HCT116 (cell line): ENCODE measurements at regions not wholly inside any gene's neighbourhood (a gene's known extent, or its start where the extent isn't known, plus 50 kb on each side); places are given as distances from the start of the nearest gene placed in this dataset.

Experiments used
- ATAC-seq: fragments of 200-7000 bp; cut with Tn5 transposase; 2 replicates; pipeline ENCODE4 v1.9.1; 2020; ENCODE audit warnings: mild to moderate bottlenecking, moderate library complexity
- BruUV-seq: library from RNA; stranded (reverse); fragments of 400-500 nt; replicated peaks from 2 replicates; lab custom pipeline; 2021; lab: Mats Ljungman, UMichigan
- CTCF ChIA-PET: fragments of 300-600 bp; sonication (Branson Sonifier 250); formaldehyde crosslinking; loops from one replicate; lab custom pipeline; 2021; ENCODE audit warnings: antibody characterized with exemption; lab: Charles Lee
- POLR2A ChIA-PET: fragments of 300-600, 350-600 bp; sonication (Branson Sonifier 250); formaldehyde crosslinking; loops from one replicate; lab custom pipeline; 2021; ENCODE audit warnings: antibody characterized with exemption; lab: Charles Lee
- RAD21 ChIA-PET, 2 experiments: fragments of 300-600 bp; sonication (Branson Sonifier 250); formaldehyde crosslinking; loops; one replicate each; lab custom pipeline; 2023; ENCODE audit warnings: low total read pairs in 2 of 2; ENCODE audit not compliant: uncharacterized antibody in 2 of 2, unreplicated experiment in 2 of 2, low non-redundant PET in 1 of 2; lab: Charles Lee
- DNase-seq: peaks from one replicate; pipeline ENCODE4 v3.0.0-alpha.2; 2010; ENCODE audit warnings: low read depth, low spot score
- H2AFZ ChIP-seq: fragments of 200-600 bp; shearing (Covaris generic), sonication (generic); 2 replicates; pipeline ENCODE4 v1.6.1; 2017; ENCODE audit warnings: low read depth, mixed run types, mixed read lengths, antibody characterized with exemption, low read length; ENCODE audit not compliant: poor library complexity, severe bottlenecking
- H3K27ac ChIP-seq: 2 replicates; pipeline ENCODE4 v1.5.1; 2012; ENCODE audit warnings: low read depth, low read length
- H3K27me3 ChIP-seq: fragments of 200-600 bp; sonication (generic); 2 replicates; pipeline ENCODE4 v1.6.1; 2016; ENCODE audit warnings: mixed run types, low read length, mixed read lengths; ENCODE audit not compliant: insufficient read depth
- H3K36me3 ChIP-seq, 2 experiments: fragments of 200-500 bp in 1 of 2; fragments of 200-600 bp in 1 of 2; sonication (Bioruptor generic) in 1 of 2; sonication (generic) in 1 of 2; 2 replicates each; pipeline versions ENCODE4 v1.5.1 to v1.6.1; 2014 to 2016; ENCODE audit warnings: low read length in 2 of 2, inconsistent platforms in 1 of 2, mixed read lengths in 1 of 2, mixed run types in 1 of 2; ENCODE audit not compliant: insufficient read depth in 2 of 2, control insufficient read depth in 1 of 2
- H3K4me1 ChIP-seq, 2 experiments: fragments of 200-600 bp in 1 of 2; sonication (generic) in 1 of 2; 2 replicates each; pipeline versions ENCODE4 v1.5.1 to v1.6.1; 2012 to 2017; ENCODE audit warnings: low read length in 2 of 2, inconsistent platforms in 1 of 2, mild to moderate bottlenecking in 1 of 2, mixed read lengths in 1 of 2, mixed run types in 1 of 2, moderate library complexity in 1 of 2; ENCODE audit not compliant: insufficient read depth in 2 of 2, control insufficient read depth in 1 of 2
- H3K4me2 ChIP-seq: fragments of 200-600 bp; sonication (generic); 2 replicates; pipeline ENCODE4 v1.6.1; 2017; ENCODE audit warnings: mixed run types, low read length, mixed read lengths
- H3K4me3 ChIP-seq, 2 experiments: fragments of 200-600 bp in 1 of 2; sonication (generic) in 1 of 2; replicated peaks in 1 of 2; 2 replicates each; pipeline ENCODE4 v1.5.1; 2011 to 2016; ENCODE audit warnings: low read length in 2 of 2, control low read depth in 1 of 2, low read depth in 1 of 2, mild to moderate bottlenecking in 1 of 2, mixed read lengths in 1 of 2, mixed run types in 1 of 2
- H3K79me2 ChIP-seq: fragments of 200-600 bp; sonication (generic); 2 replicates; pipeline ENCODE4 v1.6.1; 2017; ENCODE audit warnings: mild to moderate bottlenecking, mixed run types, low read length, moderate library complexity, mixed read lengths; ENCODE audit not compliant: insufficient read depth
- H3K9ac ChIP-seq: fragments of 200-600 bp; sonication (generic); 2 replicates; pipeline ENCODE4 v1.6.1; 2016; ENCODE audit warnings: low read length, mixed read lengths
- H3K9me2 ChIP-seq: fragments of 200-600 bp; sonication (generic), shearing (Covaris generic); 2 replicates; pipeline ENCODE4 v1.6.1; 2017; ENCODE audit warnings: mixed run types, mild to moderate bottlenecking, moderate library complexity; ENCODE audit not compliant: insufficient read depth
- H3K9me3 ChIP-seq, 2 experiments: fragments of 200-500 bp in 1 of 2; fragments of 200-600 bp in 1 of 2; sonication (Bioruptor generic) in 1 of 2; sonication (generic) in 1 of 2; 2 replicates each; pipeline ENCODE4 v1.6.1; 2014 to 2017; ENCODE audit warnings: low read length in 2 of 2, mixed read lengths in 2 of 2, inconsistent platforms in 1 of 2, low read depth in 1 of 2, mild to moderate bottlenecking in 1 of 2, mixed run types in 1 of 2, moderate library complexity in 1 of 2; ENCODE audit not compliant: control insufficient read depth in 1 of 2, insufficient read depth in 1 of 2
- H4K20me1 ChIP-seq: fragments of 200-600 bp; sonication (generic), shearing (Covaris generic); 2 replicates; pipeline ENCODE4 v1.6.1; 2017; ENCODE audit warnings: mixed run types, mild to moderate bottlenecking, moderate library complexity; ENCODE audit not compliant: insufficient read depth
- CBX3 ChIP-seq: IDR thresholded peaks from 2 replicates; pipeline ENCODE4 v1.6.1; 2012; ENCODE audit warnings: low read depth
- CEBPB ChIP-seq: IDR thresholded peaks from 2 replicates; pipeline ENCODE4 v1.6.1; 2012; ENCODE audit warnings: low read depth
- EGR1 ChIP-seq: IDR thresholded peaks from 2 replicates; pipeline ENCODE4 v1.6.1; 2012; ENCODE audit warnings: low read depth
- EZH2 ChIP-seq: fragments of 200-600 bp; sonication (generic); IDR thresholded peaks from 2 replicates; pipeline ENCODE4 v1.6.1; 2017; ENCODE audit warnings: antibody characterized with exemption, mixed run types
- FOSL1 ChIP-seq: IDR thresholded peaks from 2 replicates; pipeline ENCODE4 v1.6.1; 2012; ENCODE audit warnings: low read depth
- JUND ChIP-seq: IDR thresholded peaks from 2 replicates; pipeline ENCODE4 v1.6.1; 2012
- POLR2A ChIP-seq: IDR thresholded peaks from 2 replicates; pipeline ENCODE4 v1.7.0; 2011; ENCODE audit warnings: borderline replicate concordance; ENCODE audit not compliant: insufficient read depth, insufficient read length; ENCODE audit errors: extremely low read depth
- RAD21 ChIP-seq: IDR thresholded peaks from 2 replicates; pipeline ENCODE4 v1.6.1; 2012; ENCODE audit warnings: low read depth, mild to moderate bottlenecking
- REST ChIP-seq: IDR thresholded peaks from 2 replicates; pipeline ENCODE4 v1.6.1; 2012; ENCODE audit warnings: low read depth
- SP1 ChIP-seq: IDR thresholded peaks from 2 replicates; pipeline ENCODE4 v1.6.1; 2012; ENCODE audit warnings: low read depth
- YY1 ChIP-seq: IDR thresholded peaks from 2 replicates; pipeline ENCODE4 v1.6.1; 2011; ENCODE audit warnings: low read length, low read depth, moderate library complexity, mild to moderate bottlenecking; ENCODE audit not compliant: insufficient replicate concordance; ENCODE audit errors: extremely low read depth
- ZBTB33 ChIP-seq: IDR thresholded peaks from 2 replicates; pipeline ENCODE4 v1.6.1; 2011; ENCODE audit warnings: mild to moderate bottlenecking, low read length, moderate library complexity; ENCODE audit not compliant: insufficient replicate concordance; ENCODE audit errors: extremely low read depth
- ZFX ChIP-seq: fragments of 450-650 bp; IDR thresholded peaks from 2 replicates; pipeline ENCODE4 v1.6.1; 2017
- ZNF274 ChIP-seq: fragments of 200-500 bp; sonication (Bioruptor generic); IDR thresholded peaks from 2 replicates; pipeline ENCODE4 v1.6.1; 2014; ENCODE audit warnings: mild to moderate bottlenecking, low read depth, low read length, inconsistent platforms
- intact Hi-C: fragments of 100-400 bp; cut with micrococcal nuclease; formaldehyde crosslinking; loops from 2 replicates; pipeline ENCODE4 v1.10.0; 2022

GRCh38 chr9:79056041-79056440 lies 515.7 kb upstream of the TLE4 start:
- intact Hi-C loops: no loop called here
- Histone ChIP-seq H3K4me2 (no peak overlapping the region), H2AFZ (no peak overlapping the region), H3K4me1 (no peaks in the 10 kb centered on the region; a peak in 1 of 4 replicates), H4K20me1 (no peaks in the 10 kb centered on the region), H3K27ac (no peak overlapping the region), H3K9me2 (no peaks in the 10 kb centered on the region), H3K36me3 (no peaks in the 10 kb centered on the region), H3K9me3 (no peaks in the 10 kb centered on the region), H3K27me3 (no peaks in the 10 kb centered on the region), H3K4me3 (no peak overlapping the region), H3K9ac (no peak overlapping the region), H3K79me2 (no peaks in the 10 kb centered on the region)
- no TSS peak for BruUV-seq
- ChIA-PET POLR2A (no interaction called here), RAD21 (no interaction called here), CTCF (no interaction called here)
- ATAC-seq: no peak
- TF ChIP-seq EGR1 (no peak), POLR2A (no peak), ZFX (no peak), CEBPB (no peak), ZNF274 (no peak), SP1 (no peak), ZBTB33 (no peak), RAD21 (no peak), EZH2 (no peak), REST (no peak), YY1 (no peak), FOSL1 (no peak), CBX3 (no peak), JUND (no peak)
- no peak for DNase-seq
